ENCODE measurements at regions not wholly inside any gene's neighbourhood (a gene's known extent, or its start where the extent isn't known, plus 50 kb on each side); places are given as distances from the start of the nearest gene placed in this dataset.

DNA sequence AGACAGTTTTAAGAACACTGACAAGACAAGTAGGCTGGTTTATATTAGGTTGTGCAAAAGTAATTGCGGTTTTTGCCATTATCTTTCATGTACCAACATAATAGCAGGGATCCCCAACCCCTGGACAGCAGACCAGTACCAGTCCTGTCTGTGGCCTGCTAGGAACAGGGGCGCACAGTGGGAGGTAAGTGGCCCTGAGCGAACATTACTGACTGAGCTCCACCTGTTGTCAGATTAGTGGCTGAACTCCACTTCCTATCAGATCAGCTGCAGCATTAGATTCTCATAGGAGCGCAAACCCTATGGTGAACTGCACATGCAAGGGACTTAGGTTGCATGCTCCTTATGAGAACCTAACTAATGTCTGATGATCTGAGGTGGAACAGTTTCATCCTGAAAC, 921.9 kb downstream of the CCDC85A start:
- Histone ChIP-seq H3K9me3 (peaks cover 13% of the 10 kb centered on the region), H3K4me3 (no peak overlapping the region), H3K36me3 (ENCODE audit: low read depth) (no peaks in the 10 kb centered on the region), H3K4me1 (ENCODE audit: low read depth) (no peaks in the 10 kb centered on the region)
- TF ChIP-seq, protein P1, sequence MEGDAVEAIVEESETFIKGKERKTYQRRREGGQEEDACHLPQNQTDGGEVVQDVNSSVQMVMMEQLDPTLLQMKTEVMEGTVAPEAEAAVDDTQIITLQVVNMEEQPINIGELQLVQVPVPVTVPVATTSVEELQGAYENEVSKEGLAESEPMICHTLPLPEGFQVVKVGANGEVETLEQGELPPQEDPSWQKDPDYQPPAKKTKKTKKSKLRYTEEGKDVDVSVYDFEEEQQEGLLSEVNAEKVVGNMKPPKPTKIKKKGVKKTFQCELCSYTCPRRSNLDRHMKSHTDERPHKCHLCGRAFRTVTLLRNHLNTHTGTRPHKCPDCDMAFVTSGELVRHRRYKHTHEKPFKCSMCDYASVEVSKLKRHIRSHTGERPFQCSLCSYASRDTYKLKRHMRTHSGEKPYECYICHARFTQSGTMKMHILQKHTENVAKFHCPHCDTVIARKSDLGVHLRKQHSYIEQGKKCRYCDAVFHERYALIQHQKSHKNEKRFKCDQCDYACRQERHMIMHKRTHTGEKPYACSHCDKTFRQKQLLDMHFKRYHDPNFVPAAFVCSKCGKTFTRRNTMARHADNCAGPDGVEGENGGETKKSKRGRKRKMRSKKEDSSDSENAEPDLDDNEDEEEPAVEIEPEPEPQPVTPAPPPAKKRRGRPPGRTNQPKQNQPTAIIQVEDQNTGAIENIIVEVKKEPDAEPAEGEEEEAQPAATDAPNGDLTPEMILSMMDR (IDR thresholded peaks at IDR 0.05), result no peak
- ATAC-seq, result no peak
- intact Hi-C loops (cut with DNase I, micrococcal nuclease), result no loop called here
- DNase-seq, result no peak

DNA sequence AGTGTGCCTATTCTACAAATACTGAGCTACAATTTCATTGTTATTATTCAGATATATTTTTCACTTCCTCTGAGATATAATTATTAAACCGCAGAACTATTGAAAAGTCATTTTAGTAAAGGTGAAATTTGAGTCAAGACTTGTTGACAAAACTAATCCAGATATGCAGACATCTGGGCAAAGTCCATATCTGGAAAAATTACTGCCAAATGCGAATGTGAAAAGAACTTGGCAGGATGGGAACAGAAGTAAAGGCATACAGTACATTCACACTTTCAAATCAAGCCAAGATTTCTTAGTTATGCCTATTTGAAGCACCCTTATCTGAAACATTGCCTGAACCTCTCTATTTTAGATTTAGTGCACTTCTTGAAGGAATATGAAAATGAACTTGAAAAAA, 923.6 kb downstream of the CCDC85A start:
- ATAC-seq (no peak), DNase-seq (no peak)
- peaks cover 17% of the 10 kb centered on the region for H3K9me3 ChIP-seq

DNA sequence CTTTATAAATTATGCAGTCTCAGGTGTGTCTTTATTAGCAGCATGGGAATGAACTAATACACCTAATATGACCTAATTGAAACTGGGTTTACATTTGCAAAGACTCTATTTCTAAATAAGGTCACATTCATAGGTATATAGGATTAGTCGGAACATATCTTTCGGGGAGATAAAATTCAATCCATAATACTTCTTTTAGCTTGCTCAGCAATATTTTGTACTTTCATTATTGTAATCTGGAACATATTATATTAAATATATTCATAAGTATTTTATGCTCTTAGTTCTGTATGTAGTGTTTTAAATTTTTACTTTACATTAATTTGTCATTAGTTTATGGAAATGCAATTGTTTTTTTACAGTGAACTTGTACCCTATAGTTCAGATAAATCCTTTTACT, 927.7 kb downstream of the CCDC85A start:
- Histone ChIP-seq H3K4me3 (no peak overlapping the region), H3K36me3 (ENCODE audit: low read depth) (no peaks in the 10 kb centered on the region), H3K4me1 (ENCODE audit: low read depth) (no peaks in the 10 kb centered on the region), H3K9me3 (peaks cover 16% of the 10 kb centered on the region)
- no peak for DNase-seq
- intact Hi-C loops (cut with DNase I, micrococcal nuclease), result no loop called here
- ATAC-seq, result no peak
- TF ChIP-seq, protein P1 (IDR thresholded peaks at IDR 0.05), result no peak

More for the DNA sequence above, 923.6 kb downstream of the CCDC85A start:
- no peaks in the 10 kb centered on the region for H3K4me1 ChIP-seq (ENCODE audit: low read depth)
- TF ChIP-seq, protein P1 (IDR thresholded peaks at IDR 0.05), result no peak
- H3K36me3 ChIP-seq (ENCODE audit: low read depth), result no peaks in the 10 kb centered on the region
- intact Hi-C loops (cut with DNase I, micrococcal nuclease), result no loop called here
- H3K4me3 ChIP-seq, result no peak overlapping the region

DNA sequence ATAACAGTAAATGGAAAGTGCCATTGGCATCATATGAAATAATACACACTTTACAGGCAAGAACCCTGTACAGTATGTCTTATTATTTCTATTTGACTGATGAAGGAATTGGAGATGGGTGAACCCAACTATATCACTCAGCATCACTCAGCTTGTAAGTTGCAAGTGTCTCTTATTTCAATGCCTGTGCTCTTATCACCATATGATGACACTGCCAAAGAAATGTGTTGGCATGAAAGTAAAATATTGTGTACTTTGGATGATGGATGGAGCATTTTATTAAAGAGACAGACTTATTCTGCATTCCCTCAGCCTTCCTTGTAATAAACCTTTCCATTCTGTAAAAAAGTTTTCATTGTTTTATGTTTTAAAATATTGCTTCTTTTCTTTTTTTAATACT, 927.5 kb upstream of the VRK2 start:
- no peaks in the 10 kb centered on the region for H3K4me1 ChIP-seq (ENCODE audit: low read depth)
- ATAC-seq (no peak), DNase-seq (no peak)
- TF ChIP-seq, protein P1 (IDR thresholded peaks at IDR 0.05), result no peak
- no peaks in the 10 kb centered on the region for H3K9me3 ChIP-seq
- H3K36me3 ChIP-seq (ENCODE audit: low read depth), result no peaks in the 10 kb centered on the region
- intact Hi-C loops (cut with DNase I, micrococcal nuclease), result no loop called here
- no peak overlapping the region for H3K4me3 ChIP-seq

GRCh38 chr2:57126410-57126809, 920.2 kb upstream of the VRK2 start:
- no peaks in the 10 kb centered on the region for H3K4me1 ChIP-seq (ENCODE audit: low read depth)
- TF ChIP-seq, protein P1 (IDR thresholded peaks at IDR 0.05), result no peak
- intact Hi-C loops (cut with DNase I, micrococcal nuclease), result no loop called here
- ATAC-seq (no peak), DNase-seq (no peak)
- H3K4me3 ChIP-seq, result no peak overlapping the region
- no peaks in the 10 kb centered on the region for H3K9me3 ChIP-seq
- no peaks in the 10 kb centered on the region for H3K36me3 ChIP-seq (ENCODE audit: low read depth)

GRCh38 chr2:57139179-57139578, 907.4 kb upstream of the VRK2 start:
- TF ChIP-seq, protein P1 (IDR thresholded peaks at IDR 0.05), result no peak
- Histone ChIP-seq H3K4me3 (no peak overlapping the region), H3K36me3 (ENCODE audit: low read depth) (no peaks in the 10 kb centered on the region), H3K4me1 (ENCODE audit: low read depth) (no peaks in the 10 kb centered on the region), H3K9me3 (no peaks in the 10 kb centered on the region)
- DNase-seq (no peak), ATAC-seq (no peak)
- intact Hi-C loops (cut with DNase I, micrococcal nuclease), result no loop called here
